GM21528 (cell line): ENCODE measurements at regions not wholly inside any gene's neighbourhood (a gene's known extent, or its start where the extent isn't known, plus 50 kb on each side); places are given as distances from the start of the nearest gene placed in this dataset.

Experiments used
- ATAC-seq: cut with Tn5 transposase; IDR thresholded peaks from one replicate; pipeline ENCODE4 v1.9.1; 2021; ENCODE audit warnings: mild to moderate bottlenecking, moderate library complexity; ENCODE audit not compliant: unreplicated experiment, low FRiP score

GRCh38 chr1:221841983-221842335 lies 100.1 kb upstream of the DUSP10 start:
- no peak for ATAC-seq

GRCh38 chr1:221841251-221841982 lies 99.5 kb upstream of the DUSP10 start:
- ATAC-seq = no peak

- peak; percentile 28 for ATAC-seq
Observed at GRCh38 chr1:221840511-221841243, 98.8 kb upstream of the DUSP10 start.

GRCh38 chr1:221839782-221840395 lies 98.0 kb upstream of the DUSP10 start:
- peak; percentile 88 for ATAC-seq

- ATAC-seq = peak; percentile 20
Observed at GRCh38 chr1:221839321-221839720, 97.4 kb upstream of the DUSP10 start.

GRCh38 chr1:221837896-221838295 lies 96.0 kb upstream of the DUSP10 start:
- peak; percentile 37 for ATAC-seq

GRCh38 chr1:221834698-221835513 lies 93.0 kb upstream of the DUSP10 start:
- ATAC-seq = no peak

- no peak for ATAC-seq
Observed at GRCh38 chr1:221832617-221833016, 90.7 kb upstream of the DUSP10 start.

GRCh38 chr1:221832151-221832550 lies 90.3 kb upstream of the DUSP10 start:
- ATAC-seq = no peak

GRCh38 chr1:221829327-221830015 lies 87.6 kb upstream of the DUSP10 start:
- no peak for ATAC-seq

GRCh38 chr1:221827307-221827642 lies 85.4 kb upstream of the DUSP10 start:
- ATAC-seq = no peak

- no peak for ATAC-seq
Observed at GRCh38 chr1:221824909-221825308, 83.0 kb upstream of the DUSP10 start.

GRCh38 chr1:221824025-221824424 lies 82.1 kb upstream of the DUSP10 start:
- ATAC-seq = no peak

- ATAC-seq = peak; percentile 27
Observed at GRCh38 chr1:221823561-221823960, 81.7 kb upstream of the DUSP10 start.

GRCh38 chr1:221823149-221823548 lies 81.3 kb upstream of the DUSP10 start:
- peak; percentile 76 for ATAC-seq

GRCh38 chr1:221822591-221822990 lies 80.7 kb upstream of the DUSP10 start:
- no peak for ATAC-seq

GRCh38 chr1:221816899-221817298 lies 75.0 kb upstream of the DUSP10 start:
- ATAC-seq = no peak

- no peak for ATAC-seq
Observed at GRCh38 chr1:221815660-221816059, 73.8 kb upstream of the DUSP10 start.

GRCh38 chr1:221813887-221814286 lies 72.0 kb upstream of the DUSP10 start:
- no peak for ATAC-seq

GRCh38 chr1:221812905-221813597 lies 71.2 kb upstream of the DUSP10 start:
- no peak for ATAC-seq
